ENCODE measurements at regions not wholly inside any gene's neighbourhood (a gene's known extent, or its start where the extent isn't known, plus 50 kb on each side); places are given as distances from the start of the nearest gene placed in this dataset.

- no peak overlapping the region for H3K27ac ChIP-seq
- intact Hi-C loops (cut with DNase I): no loop called here
- 69 to 75% methylated on average over 16 of the region's 16 CpGs for WGBS, 2 donors
- TF ChIP-seq POLR2AphosphoS5 (IDR thresholded peaks at IDR 0.05) (no peak), CTCF (IDR thresholded peaks at IDR 0.05) (no peak), POLR2A (IDR thresholded peaks at IDR 0.05) (no peak), EP300 (IDR thresholded peaks at IDR 0.05) (no peak)
- peaks cover 0 to 9% (median 0%) of the 10 kb centered on the region in 3 donors for H3K27me3 ChIP-seq
- no peaks in the 10 kb centered on the region for H3K9me3 ChIP-seq
- no peak overlapping the region for H3K4me3 ChIP-seq
- DNase-seq: peak; percentile 38
- H3K4me1 ChIP-seq: no peaks in the 10 kb centered on the region
- H3K36me3 ChIP-seq: no peaks in the 10 kb centered on the region
Observed at GRCh38 chr7:98514211-98515031, 102.7 kb upstream of the NPTX2 start.

- no peak overlapping the region for H3K4me3 ChIP-seq
- no peaks in the 10 kb centered on the region for H3K4me1 ChIP-seq
- TF ChIP-seq EP300 (IDR thresholded peaks at IDR 0.05) (no peak), POLR2AphosphoS5 (IDR thresholded peaks at IDR 0.05) (no peak), POLR2A (IDR thresholded peaks at IDR 0.05) (no peak), CTCF (IDR thresholded peaks at IDR 0.05) (no peak)
- intact Hi-C loops (cut with DNase I): no loop called here
- H3K27me3 ChIP-seq: peaks cover 0 to 9% (median 0%) of the 10 kb centered on the region in 3 donors
- DNase-seq: no peak
- H3K9me3 ChIP-seq: peaks cover 0 to 3% (median 0%) of the 10 kb centered on the region in 4 donors
- no peak overlapping the region for H3K27ac ChIP-seq
- no peaks in the 10 kb centered on the region for H3K36me3 ChIP-seq
- WGBS, 2 donors: 89 to 91% methylated on average over 5 of the region's 5 CpGs
Observed at GRCh38 chr7:98511175-98511574, 105.9 kb upstream of the NPTX2 start.

GRCh38 chr7:98509836-98510235, 107.2 kb upstream of the NPTX2 start:
- Histone ChIP-seq H3K27me3 (peaks cover 0 to 9% (median 0%) of the 10 kb centered on the region in 3 donors), H3K9me3 (peaks cover 0 to 3% (median 0%) of the 10 kb centered on the region in 4 donors), H3K4me1 (no peaks in the 10 kb centered on the region), H3K36me3 (no peaks in the 10 kb centered on the region), H3K27ac (no peak overlapping the region), H3K4me3 (no peak overlapping the region)
- peak; percentile 2 for DNase-seq
- TF ChIP-seq POLR2A (IDR thresholded peaks at IDR 0.05) (no peak), CTCF (IDR thresholded peaks at IDR 0.05) (no peak), EP300 (IDR thresholded peaks at IDR 0.05) (no peak), POLR2AphosphoS5 (IDR thresholded peaks at IDR 0.05) (no peak)
- intact Hi-C loops (cut with DNase I): no loop called here
- WGBS, 2 donors: 38 to 60% methylated on average over 6 of the region's 6 CpGs

GRCh38 chr7:98506471-98506870, 105.6 kb upstream of the BAIAP2L1 start:
- H3K27ac ChIP-seq: no peak overlapping the region

More at GRCh38 chr7:98506471-98506870, 105.6 kb upstream of the BAIAP2L1 start:
- Histone ChIP-seq H3K36me3 (no peaks in the 10 kb centered on the region), H3K9me3 (peaks cover 0 to 3% (median 0%) of the 10 kb centered on the region in 4 donors), H3K27me3 (peaks cover 0 to 12% (median 0%) of the 10 kb centered on the region in 3 donors), H3K4me3 (no peak overlapping the region), H3K4me1 (no peaks in the 10 kb centered on the region)
- 90 to 91% methylated on average over 2 of the region's 2 CpGs for WGBS, 2 donors
- intact Hi-C loops (cut with DNase I): no loop called here
- TF ChIP-seq POLR2A (IDR thresholded peaks at IDR 0.05): no peak
- no peak for TF ChIP-seq EP300 (IDR thresholded peaks at IDR 0.05)
- TF ChIP-seq POLR2AphosphoS5 (IDR thresholded peaks at IDR 0.05): no peak
- TF ChIP-seq CTCF (IDR thresholded peaks at IDR 0.05): no peak
- DNase-seq: no peak

Data from sigmoid colon (tissue), 6 donors.